Activated T-cell treated with anti-CD3 and anti-CD28 coated beads for 48 hours (primary cell): ENCODE measurements at regions not wholly inside any gene's neighbourhood (a gene's known extent, or its start where the extent isn't known, plus 50 kb on each side); places are given as distances from the start of the nearest gene placed in this dataset.
"Not testable (repeated sequence)": the region's sequence is repeated elsewhere in the genome, so short reads cannot be mapped to it uniquely, and the experiment has no call there.

Experiments
- DNase-seq: peaks from one replicate; pipeline ENCODE4 v3.0.0-alpha.2; 2020; ENCODE audit warnings: low read depth

DNA sequence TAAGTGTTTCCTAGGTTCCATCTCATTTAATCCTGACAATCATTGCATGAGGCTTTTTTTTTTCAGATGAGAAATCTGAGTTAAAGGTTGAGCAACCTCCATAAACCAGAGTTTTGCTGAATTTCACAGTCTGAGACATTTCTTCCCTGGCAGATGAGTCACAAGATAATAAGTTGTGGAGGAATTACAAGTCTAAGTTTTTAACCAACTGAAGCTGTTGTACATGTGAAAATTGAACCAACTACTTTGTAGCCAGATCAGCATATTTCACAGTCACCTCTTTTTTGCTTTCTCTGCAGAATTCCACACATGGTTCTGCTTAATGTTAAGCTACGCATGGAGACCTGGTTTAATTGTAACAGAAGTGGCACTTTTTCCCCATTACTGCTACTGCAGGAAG, 765.6 kb downstream of the CDH11 start:
- DNase-seq, result no peak

- no peak for DNase-seq
Measured at GRCh38 chr16:64352246-64352645, 769.6 kb downstream of the CDH11 start.

DNA sequence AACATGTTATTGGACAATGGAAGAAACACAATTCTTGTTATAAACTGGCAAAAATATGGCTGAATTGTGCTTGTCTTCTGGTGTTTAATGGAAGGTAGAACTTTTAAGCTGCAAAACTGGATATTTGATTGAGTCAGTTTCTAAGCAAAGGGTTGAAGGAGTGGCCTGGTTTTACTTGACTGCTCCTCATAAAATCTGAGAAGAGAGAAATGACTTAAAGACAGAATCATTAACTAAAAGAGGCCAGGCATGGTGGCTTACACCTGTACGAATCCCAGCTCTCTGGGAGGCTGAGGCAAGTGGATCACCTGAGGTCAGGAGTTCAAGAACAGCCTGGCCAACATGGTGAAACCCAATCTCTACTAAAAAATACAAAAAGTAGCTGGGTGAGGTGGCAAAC, 770.7 kb downstream of the CDH11 start:
- DNase-seq, result no peak

- DNase-seq, result no peak
Measured at GRCh38 chr16:64346080-64346479, 775.8 kb downstream of the CDH11 start.

- DNase-seq, result no peak
Measured at GRCh38 chr16:64345142-64345541, 776.7 kb downstream of the CDH11 start.

- DNase-seq, result not testable (repeated sequence)
Measured at GRCh38 chr16:64343820-64344443, 777.9 kb downstream of the CDH11 start.

DNA sequence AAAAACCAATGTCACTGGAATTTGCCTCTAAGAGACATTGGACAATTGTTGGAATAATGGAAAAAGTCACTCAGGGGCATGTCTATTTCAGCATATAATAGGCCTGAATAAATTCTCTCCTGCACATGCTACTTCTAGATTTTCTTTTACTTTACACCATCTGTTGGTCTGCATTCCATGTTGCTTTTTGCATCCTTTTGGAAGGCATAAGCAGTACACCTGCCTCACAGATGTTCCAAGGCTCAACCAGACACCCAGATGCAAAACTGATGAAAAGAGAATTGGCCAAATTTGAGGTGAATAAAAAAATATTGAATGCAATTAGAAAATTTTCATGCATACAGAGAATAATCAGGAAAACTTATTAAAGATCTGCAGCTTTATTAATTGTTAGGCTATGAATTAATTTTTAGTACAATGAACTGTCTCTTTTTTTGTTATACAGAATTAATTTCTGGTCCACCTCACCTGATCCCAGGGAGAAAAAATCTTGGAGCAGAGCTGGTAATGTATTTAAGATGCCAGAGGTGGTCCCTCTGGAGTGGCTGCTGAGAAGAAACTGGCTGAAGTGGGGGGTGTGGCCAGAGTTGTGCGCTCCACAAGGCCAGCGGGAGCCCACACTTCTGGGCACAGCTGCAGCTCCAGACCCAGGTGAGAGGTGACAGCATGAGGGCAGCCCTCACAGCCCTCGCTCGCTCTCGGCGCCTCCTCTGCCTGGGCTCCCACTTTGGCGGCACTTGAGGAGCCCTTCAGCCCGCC, 778.6 kb downstream of the CDH11 start:
- no peak for DNase-seq

DNA sequence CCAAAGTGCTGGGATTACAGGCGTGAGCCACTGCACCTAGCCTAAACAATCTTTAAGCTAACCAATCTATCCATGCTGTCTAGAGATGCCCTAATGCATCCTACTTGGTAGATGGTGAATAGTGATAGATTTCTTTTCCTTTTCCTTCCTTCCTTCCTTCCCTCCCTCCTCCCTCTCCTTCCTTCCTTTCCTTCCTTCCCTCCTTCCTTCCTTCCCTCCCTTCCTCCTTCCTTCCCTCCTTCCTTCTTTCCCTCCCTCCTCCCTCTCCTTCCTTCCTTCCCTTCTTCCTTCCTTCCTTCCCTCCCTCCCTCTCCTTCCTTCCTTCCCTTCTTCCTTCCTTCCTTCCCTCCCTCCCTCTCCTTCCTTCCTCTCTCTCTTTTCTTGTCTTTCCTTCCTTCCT, 780.5 kb downstream of the CDH11 start:
- not testable (repeated sequence) for DNase-seq

DNA sequence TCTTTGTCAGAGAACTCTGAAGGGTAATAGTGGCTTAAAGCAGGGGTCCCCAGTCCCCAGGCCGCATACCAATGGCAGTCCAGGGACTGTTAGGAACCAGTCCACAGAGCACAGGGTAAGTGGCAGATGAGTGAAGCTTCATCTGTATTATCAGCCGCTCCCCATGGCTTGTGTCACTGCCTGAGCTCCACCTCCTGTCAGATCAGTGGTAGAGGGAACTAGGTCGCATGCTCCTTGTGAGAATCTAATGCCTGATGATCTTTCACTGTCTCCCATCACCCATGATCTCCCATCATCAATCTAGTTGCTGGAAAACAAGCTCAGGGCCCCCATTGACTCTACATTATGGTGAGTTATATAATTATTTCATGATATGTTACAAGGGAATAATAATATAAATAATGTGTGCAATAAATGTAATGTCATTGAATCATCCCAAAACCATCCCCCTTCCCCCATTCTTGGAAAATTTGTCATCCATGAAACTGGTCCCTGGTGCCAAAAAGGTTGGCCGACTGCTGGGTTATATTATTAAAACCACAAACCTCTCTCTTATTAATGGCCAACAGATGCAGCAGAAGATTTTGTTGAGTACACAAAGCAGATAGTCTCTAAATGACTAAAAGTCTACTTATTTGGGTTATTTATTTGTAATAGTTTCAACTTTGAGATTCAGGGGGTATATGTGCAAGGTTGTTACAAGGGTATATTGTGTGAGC, 782.7 kb downstream of the CDH11 start:
- no peak for DNase-seq

DNA sequence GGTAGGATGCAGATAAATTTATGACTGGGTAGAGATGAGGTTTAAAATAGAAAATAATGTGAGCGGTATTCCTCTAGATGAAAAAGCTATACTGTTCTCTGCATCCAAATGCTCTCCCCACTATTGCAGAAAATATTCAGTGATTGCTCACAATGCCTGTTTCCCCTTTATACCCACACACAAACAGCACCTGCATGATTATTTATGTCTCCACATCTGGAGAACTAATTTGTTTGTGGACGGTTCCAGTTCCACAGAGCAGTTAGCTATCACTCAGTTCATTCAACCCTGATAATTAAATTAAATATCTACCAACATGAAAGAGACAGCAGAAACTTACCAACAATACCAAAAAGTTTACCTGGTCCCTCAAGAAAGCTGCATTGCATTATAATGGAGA, 800.0 kb downstream of the CDH11 start:
- no peak for DNase-seq

GRCh38 chr16:64321066-64321465, 800.8 kb downstream of the CDH11 start:
- no peak for DNase-seq

GRCh38 chr16:64317601-64318000, 804.3 kb downstream of the CDH11 start:
- no peak for DNase-seq

GRCh38 chr16:64313726-64314125, 808.1 kb downstream of the CDH11 start:
- DNase-seq, result no peak

- no peak for DNase-seq
Measured at GRCh38 chr16:64312980-64313379, 808.9 kb downstream of the CDH11 start.

- no peak for DNase-seq
Measured at GRCh38 chr16:64312292-64312691, 809.6 kb downstream of the CDH11 start.

GRCh38 chr16:64311241-64311640, 810.6 kb downstream of the CDH11 start:
- DNase-seq, result no peak

GRCh38 chr16:64309398-64310110, 812.3 kb downstream of the CDH11 start:
- DNase-seq, result no peak

DNA sequence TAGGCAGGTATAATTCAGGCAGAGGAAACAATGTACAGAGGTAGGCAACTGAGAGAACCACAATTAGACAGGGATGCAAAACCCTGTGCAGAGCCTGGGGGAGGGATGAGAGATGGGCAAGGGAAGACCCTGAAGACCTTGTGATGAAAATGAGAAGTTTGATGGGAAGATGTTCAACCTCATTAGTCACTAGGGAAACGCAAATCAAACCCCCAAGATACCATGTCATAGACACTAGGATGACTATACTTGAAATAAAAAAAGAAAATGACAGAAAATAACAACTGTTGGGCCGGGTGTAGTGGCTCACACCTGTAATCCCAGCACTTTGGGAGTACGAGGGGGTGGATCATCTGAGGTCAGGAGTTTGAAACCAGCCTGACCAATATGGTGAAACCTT, 813.1 kb downstream of the CDH11 start:
- no peak for DNase-seq

GRCh38 chr16:64307431-64307830, 814.4 kb downstream of the CDH11 start:
- DNase-seq, result no peak

- DNase-seq, result no peak
Measured at GRCh38 chr16:64305663-64306062, 816.2 kb downstream of the CDH11 start.

DNA sequence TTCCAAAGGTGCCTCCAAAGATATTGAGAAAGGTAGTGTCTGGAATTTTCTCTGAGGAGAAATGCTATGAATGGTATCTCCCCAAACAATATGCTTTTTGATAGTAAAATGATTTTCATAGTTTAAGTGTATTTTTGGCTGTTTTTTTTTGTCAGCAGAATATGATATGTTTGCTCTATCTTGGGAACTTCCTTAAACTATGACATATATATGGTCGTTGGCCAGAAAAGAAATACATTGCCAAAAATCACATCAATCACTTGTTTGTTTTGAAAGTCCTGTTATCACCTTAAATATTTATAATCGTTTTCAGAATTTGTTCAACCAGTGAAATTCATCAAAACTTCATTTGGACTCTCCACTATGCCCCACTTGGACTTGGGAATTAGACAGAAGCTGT, 816.9 kb downstream of the CDH11 start:
- DNase-seq, result no peak

GRCh38 chr16:64304396-64304795, 817.5 kb downstream of the CDH11 start:
- DNase-seq, result no peak
